Psoas muscle (tissue), 7 donors: ENCODE measurements at regions not wholly inside any gene's neighbourhood (a gene's known extent, or its start where the extent isn't known, plus 50 kb on each side); places are given as distances from the start of the nearest gene placed in this dataset.

Experiments used
- ATAC-seq, 4 donors: fragments of 200-7000 bp; cut with Tn5 transposase; one replicate each; pipeline ENCODE4 v1.9.1; 2020; ENCODE audit warnings: moderate library complexity in 3 of 4, mild to moderate bottlenecking in 2 of 4
- DNase-seq, 2 donors: peaks; one replicate each; pipeline ENCODE4 v3.0.0-alpha.2; 2020
- H3K27ac ChIP-seq: fragments of 200-600 bp; one replicate; pipeline ENCODE4 v1.8.0; 2022
- H3K27me3 ChIP-seq, 3 donors: fragments of 200-600 bp in 1 of 3; one replicate each; pipeline versions ENCODE4 v1.6.1 to v1.8.0; 2013 to 2022; ENCODE audit warnings: low read length in 2 of 3, mild to moderate bottlenecking in 2 of 3, moderate library complexity in 1 of 3; ENCODE audit not compliant: insufficient read depth in 3 of 3
- H3K36me3 ChIP-seq, 2 donors: fragments of 200-600 bp in 1 of 2; one replicate each; pipeline versions ENCODE4 v1.6.1 to v1.8.0; 2013 to 2022; ENCODE audit warnings: low read depth in 1 of 2, mild to moderate bottlenecking in 1 of 2, moderate library complexity in 1 of 2; ENCODE audit not compliant: insufficient read depth in 1 of 2
- H3K4me1 ChIP-seq: fragments of 200-600 bp; one replicate; pipeline ENCODE4 v1.8.0; 2022
- H3K4me3 ChIP-seq: fragments of 200-600 bp; one replicate; pipeline ENCODE4 v1.8.0; 2022; ENCODE audit warnings: mild to moderate bottlenecking
- H3K9me3 ChIP-seq: fragments of 200-600 bp; one replicate; pipeline ENCODE4 v1.8.0; 2022
- WGBS, 3 donors: extraction: QIAGEN DNeasy Blood & Tissue Kit; methylation state at CpG; one replicate each; pipeline versions ENCODE4 v1.1.6 to v1.1.7; 2013; 5-methylcytosine and 5-hydroxymethylcytosine counted together
- intact Hi-C, 2 donors: fragments of 100-400 bp; cut with DNase I; formaldehyde crosslinking; loops; one replicate each; pipeline versions ENCODE4 v1.11.0 to v1.14.2; 2022
- TF ChIP-seq, protein P1 (sequence below): fragments of 200-600 bp; IDR thresholded peaks from one replicate; pipeline ENCODE4 v1.8.0; 2022; ENCODE audit warnings: antibody characterized with exemption
- donor health status: healthy with polysubstance abuse.
- donor health status: DM: no; HTN: no; CAD: no; lungs with moderate emphysema.
- donor health status: Bipolar disorder and iron deficiency.
- donor health status: healthy.
- donor health status: DM: yes; HTN: yes; CAD: no.
- donor health status: DM: no; HTN: no; CAD: no.
- donor health status: DM: yes; HTN: yes; CAD: no.

DNA sequence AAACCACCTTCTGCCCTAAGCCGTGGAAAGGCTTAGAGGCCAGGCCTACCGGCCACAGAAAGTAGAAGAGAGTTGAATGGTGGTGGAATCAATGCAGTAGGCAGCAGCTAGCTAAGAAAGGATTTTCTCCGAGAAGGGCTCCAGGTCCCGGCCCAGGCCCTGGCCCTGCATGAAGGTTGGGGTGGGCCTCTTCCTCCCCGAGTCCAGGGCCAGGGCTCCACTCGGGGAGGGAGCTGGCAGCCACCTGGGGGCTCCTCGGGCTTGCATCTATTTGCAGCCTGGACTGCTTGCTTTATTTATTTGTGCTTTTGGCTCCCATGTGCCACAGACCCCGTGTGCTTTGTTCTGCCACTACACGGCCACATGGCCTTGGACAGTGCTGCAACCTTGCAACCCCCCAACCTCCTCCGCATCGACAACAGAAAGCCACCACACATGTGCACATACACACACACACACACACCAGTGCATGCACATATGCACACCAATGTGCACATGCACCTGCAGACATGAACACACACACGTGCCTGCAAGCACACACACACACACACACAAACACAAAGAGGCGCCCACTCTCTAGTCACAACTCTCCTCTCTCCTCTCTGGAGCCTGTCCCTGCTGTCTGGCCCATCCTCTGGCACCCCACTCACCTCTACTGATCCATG, 96.4 kb upstream of the TNRC6C start:
- intact Hi-C loops, result no loop called here
- TF ChIP-seq, protein P1, sequence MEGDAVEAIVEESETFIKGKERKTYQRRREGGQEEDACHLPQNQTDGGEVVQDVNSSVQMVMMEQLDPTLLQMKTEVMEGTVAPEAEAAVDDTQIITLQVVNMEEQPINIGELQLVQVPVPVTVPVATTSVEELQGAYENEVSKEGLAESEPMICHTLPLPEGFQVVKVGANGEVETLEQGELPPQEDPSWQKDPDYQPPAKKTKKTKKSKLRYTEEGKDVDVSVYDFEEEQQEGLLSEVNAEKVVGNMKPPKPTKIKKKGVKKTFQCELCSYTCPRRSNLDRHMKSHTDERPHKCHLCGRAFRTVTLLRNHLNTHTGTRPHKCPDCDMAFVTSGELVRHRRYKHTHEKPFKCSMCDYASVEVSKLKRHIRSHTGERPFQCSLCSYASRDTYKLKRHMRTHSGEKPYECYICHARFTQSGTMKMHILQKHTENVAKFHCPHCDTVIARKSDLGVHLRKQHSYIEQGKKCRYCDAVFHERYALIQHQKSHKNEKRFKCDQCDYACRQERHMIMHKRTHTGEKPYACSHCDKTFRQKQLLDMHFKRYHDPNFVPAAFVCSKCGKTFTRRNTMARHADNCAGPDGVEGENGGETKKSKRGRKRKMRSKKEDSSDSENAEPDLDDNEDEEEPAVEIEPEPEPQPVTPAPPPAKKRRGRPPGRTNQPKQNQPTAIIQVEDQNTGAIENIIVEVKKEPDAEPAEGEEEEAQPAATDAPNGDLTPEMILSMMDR, result no peak

DNA sequence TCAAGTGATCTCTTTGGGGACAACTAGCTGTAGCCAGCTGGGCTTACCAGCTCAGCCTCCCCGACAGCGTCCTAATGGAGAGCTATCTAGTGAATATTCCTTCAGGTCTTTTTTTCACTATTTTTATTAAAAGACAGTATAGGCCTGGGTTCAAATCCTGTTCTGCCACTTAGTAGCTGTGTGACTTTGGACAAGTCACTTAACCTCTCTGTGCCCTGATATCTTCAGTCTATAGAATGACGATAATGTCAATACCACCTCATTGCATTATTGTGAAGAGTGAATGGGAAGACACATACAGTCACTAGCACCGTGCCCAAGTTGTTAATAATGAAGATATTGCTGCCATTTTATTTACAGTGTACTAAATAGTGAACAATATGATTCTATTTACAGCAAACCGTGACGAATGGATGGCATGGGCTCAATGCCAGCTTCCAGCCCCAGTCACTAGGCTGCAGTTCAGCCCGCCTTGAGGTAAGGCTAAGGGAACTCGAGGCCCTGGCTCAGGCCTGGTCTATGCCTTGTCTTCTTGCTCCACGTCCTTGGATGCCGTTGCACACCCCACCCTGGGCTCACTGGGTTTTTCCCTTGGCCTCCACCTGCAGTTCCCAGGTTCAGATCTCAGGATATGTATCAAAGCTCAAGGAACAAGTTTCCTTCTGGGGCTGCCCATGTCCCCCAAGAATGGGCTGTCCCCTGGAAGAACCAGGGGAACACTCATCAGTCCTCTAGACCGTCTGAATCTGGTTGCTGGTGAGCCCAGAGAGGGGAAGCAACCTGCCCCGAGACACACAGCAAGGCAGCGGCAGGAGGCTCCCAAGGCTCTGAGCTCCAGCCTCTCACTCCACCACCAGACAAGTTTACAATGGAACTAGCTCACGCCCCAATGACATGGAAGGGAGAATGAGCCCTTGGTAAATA, 95.4 kb upstream of the TNRC6C start:
- H3K4me1 ChIP-seq, result peaks cover 7% of the 10 kb centered on the region
- intact Hi-C loops, result no loop called here
- ATAC-seq (peak in 3 of 4 donors; percentile 28 to 56 (median 54)), DNase-seq (no peak)
- H3K9me3 ChIP-seq, result no peaks in the 10 kb centered on the region
- H3K36me3 ChIP-seq, result no peaks in the 10 kb centered on the region
- peaks cover 0 to 4% (median 0%) of the 10 kb centered on the region in 3 donors for H3K27me3 ChIP-seq
- TF ChIP-seq, protein P1, result no peak
- WGBS, 3 donors, result 74 to 79% (median 75%) methylated on average over 14 of the region's 14 CpGs
- H3K4me3 ChIP-seq, result no peak overlapping the region
- H3K27ac ChIP-seq, result no peak overlapping the region

More for the DNA sequence above, 96.4 kb upstream of the TNRC6C start:
- Histone ChIP-seq H3K9me3 (no peaks in the 10 kb centered on the region), H3K27me3 (peaks cover 0 to 4% (median 0%) of the 10 kb centered on the region in 3 donors), H3K4me3 (no peak overlapping the region), H3K4me1 (peaks cover 7% of the 10 kb centered on the region), H3K27ac (no peak overlapping the region), H3K36me3 (no peaks in the 10 kb centered on the region)
- 83 to 94% (median 89%) methylated on average over 13 of the region's 13 CpGs for WGBS, 3 donors
- no peak for ATAC-seq
- no peak for DNase-seq

DNA sequence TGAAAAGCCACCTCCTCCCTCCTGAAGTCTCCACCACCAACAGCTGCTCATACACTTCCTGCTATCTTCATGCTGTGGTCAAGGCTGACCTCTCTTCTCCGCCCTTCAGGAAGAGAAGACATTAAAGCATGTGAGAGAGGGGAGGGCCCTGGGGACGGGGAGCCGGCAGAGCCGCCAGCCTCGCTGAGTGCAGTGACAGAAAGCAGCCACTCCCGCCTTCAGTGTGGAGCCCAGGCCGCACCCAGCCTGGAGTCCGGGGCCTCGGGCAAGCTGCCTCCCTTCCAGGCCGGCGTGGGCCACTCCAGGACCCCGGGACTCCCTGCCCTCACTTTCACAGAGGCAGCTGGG, 94.7 kb upstream of the TNRC6C start:
- Histone ChIP-seq H3K4me3 (no peak overlapping the region), H3K27me3 (peaks cover 0 to 4% (median 0%) of the 10 kb centered on the region in 3 donors), H3K36me3 (no peaks in the 10 kb centered on the region), H3K27ac (no peak overlapping the region), H3K9me3 (no peaks in the 10 kb centered on the region), H3K4me1 (peaks cover 7% of the 10 kb centered on the region)
- intact Hi-C loops, result no loop called here
- WGBS, 3 donors, result 51 to 53% (median 53%) methylated on average over 12 of the region's 12 CpGs
- DNase-seq, result peak; percentile 45 to 71
- TF ChIP-seq, protein P1, result no peak
- peak in 3 of 4 donors; percentile 17 to 57 (median 22) for ATAC-seq

DNA sequence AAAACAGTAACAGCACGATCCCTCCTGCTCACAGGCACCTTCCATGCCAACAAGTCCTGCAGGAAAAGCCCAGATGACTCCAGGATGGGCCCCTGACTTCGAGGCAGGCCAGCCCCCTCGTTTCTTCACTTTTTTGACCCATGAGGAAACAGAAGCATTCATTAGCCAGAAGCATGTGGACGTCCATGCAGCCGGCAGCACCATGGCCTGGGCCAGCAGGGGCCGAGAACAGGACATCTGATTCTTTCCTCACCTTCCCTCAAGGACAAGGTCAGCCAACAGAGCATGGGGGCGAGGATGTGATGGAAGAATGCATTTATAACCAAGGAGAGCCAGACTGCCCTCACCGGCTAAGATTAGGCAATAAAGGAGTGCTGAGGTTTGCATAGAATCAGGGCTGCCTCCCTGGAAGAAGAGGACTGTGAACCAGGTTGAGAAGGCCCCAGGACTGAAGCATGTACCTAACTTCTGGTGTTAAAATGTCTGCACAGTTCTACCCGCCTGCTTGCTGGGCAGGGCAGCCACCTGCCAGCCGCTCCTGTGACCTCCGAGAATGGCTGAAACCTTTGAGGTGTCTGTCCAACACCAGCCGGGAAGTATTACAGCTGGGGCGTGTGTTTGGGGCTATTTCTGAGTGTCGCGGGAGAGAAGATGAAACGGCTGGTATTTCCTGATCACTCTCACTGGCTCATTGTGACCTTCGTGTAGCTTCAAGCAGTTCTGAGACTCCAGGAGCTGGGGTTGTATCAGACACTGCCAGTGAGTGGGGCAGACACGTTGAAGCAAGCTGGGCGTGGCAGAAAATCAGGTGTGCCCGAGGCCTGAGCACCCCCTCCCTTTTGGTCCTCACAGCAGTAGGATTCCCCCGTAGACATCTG, 94.0 kb upstream of the TNRC6C start:
- 64 to 73% (median 66%) methylated on average over 21 of the region's 21 CpGs for whole genome bisulfite sequencing, 3 donors
- peak in 3 of 4 donors; percentile 18 to 44 (median 22) for ATAC-seq
- DNase-seq, result peak in 1 of 2 donors; percentile 37
- H3K36me3 ChIP-seq, result no peaks in the 10 kb centered on the region
- H3K4me1 ChIP-seq, result peaks cover 7% of the 10 kb centered on the region
- intact Hi-C loops, result no loop called here
- H3K27ac ChIP-seq, result no peak overlapping the region
- H3K4me3 ChIP-seq, result no peak overlapping the region
- no peaks in the 10 kb centered on the region for H3K27me3 ChIP-seq
- H3K9me3 ChIP-seq, result no peaks in the 10 kb centered on the region
- TF ChIP-seq, protein P1, result no peak
